Adrenal gland (tissue), 5 donors: ENCODE measurements at regions not wholly inside any gene's neighbourhood (a gene's known extent, or its start where the extent isn't known, plus 50 kb on each side); places are given as distances from the start of the nearest gene placed in this dataset.

Experiments
- CTCF ChIP-seq, 6 experiments: fragments of 450-650 bp in 4 of 6; fragments of 200-600 bp in 2 of 6; sonication (generic) in 1 of 6; IDR thresholded peaks; 1 replicate in 5 of 6; 2 replicates in 1 of 6; pipeline versions ENCODE4 v1.5.1 to v1.8.0; 2016 to 2021; ENCODE audit warnings: antibody characterized with exemption in 6 of 6, mild to moderate bottlenecking in 2 of 6, moderate library complexity in 1 of 6
- POLR2A ChIP-seq, 2 donors: fragments of 450-650 bp; IDR thresholded peaks; one replicate each; pipeline ENCODE4 v1.6.1; 2017; ENCODE audit warnings: antibody characterized with exemption in 2 of 2, mild to moderate bottlenecking in 2 of 2, moderate library complexity in 1 of 2
- donor health status: DM: no; HTN: no; CAD: no.

GRCh38 chr14:36390718-36391117 is 70.3 kb upstream of the MBIP start:
- TF ChIP-seq POLR2A (IDR thresholded peaks at IDR 0.05) (no peak), CTCF (IDR thresholded peaks at IDR 0.05) (no peak)
